ENCODE measurements at regions not wholly inside any gene's neighbourhood (a gene's known extent, or its start where the extent isn't known, plus 50 kb on each side); places are given as distances from the start of the nearest gene placed in this dataset.

- TF ChIP-seq CTCF (IDR thresholded peaks at IDR 0.05) (no peak), POLR2A (IDR thresholded peaks at IDR 0.05) (no peak)
Observed at GRCh38 chr2:225317186-225317585, 82.3 kb upstream of the NYAP2 start.

All from thyroid gland (tissue), 4 donors.